NCI-H526 (cell line): ENCODE measurements at regions not wholly inside any gene's neighbourhood (a gene's known extent, or its start where the extent isn't known, plus 50 kb on each side); places are given as distances from the start of the nearest gene placed in this dataset.
A peak's percentile ranks its signal among the peaks of the same experiment; 100 is the strongest.

Experiments
- DNase-seq, 2 experiments: peaks; one replicate each; lab custom pipeline; 2025; lab: John Stamatoyannopoulos, UW

DNA sequence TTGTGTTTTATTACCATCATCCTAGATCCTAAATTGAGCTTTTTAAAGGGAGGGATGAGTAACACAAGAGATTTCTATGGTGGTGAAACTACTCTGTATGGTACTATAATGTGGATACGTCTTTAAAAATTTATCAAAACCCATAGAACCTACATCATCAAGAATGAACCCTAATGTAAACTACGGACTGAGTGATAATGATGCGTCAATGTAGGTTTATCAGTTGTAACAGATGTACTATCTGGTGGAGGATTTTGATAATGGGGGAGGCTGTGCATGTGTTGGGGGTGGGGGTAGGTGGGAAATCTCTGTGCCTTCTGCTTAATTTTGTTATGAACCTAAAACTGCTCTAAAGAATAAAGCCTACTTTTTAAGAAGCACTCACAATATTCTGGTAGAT, 724.1 kb upstream of the SOX9 start:
- DNase-seq = no peak

DNA sequence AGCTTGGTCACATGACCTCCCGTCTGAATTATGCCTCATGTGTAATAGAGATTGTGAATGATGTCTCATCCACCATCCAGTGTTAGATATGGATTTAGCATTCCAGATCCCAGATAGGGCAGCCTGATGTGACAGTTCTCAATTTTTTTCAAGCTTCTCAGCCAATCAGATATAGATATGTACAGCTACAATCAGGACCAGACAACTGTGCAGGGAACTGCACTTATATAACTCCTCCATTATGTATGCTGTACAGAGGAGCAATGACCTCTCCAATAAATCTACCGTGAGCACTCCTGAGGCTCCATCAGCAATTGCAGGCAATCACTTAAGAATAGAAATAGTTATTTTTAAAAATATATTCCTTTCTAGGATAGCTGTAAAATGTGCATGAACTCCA, 722.8 kb upstream of the SOX9 start:
- no peak for DNase-seq

GRCh38 chr17:71398800-71399219, 722.0 kb upstream of the SOX9 start:
- no peak for DNase-seq

GRCh38 chr17:71399221-71399620, 721.6 kb upstream of the SOX9 start:
- DNase-seq = no peak

DNA sequence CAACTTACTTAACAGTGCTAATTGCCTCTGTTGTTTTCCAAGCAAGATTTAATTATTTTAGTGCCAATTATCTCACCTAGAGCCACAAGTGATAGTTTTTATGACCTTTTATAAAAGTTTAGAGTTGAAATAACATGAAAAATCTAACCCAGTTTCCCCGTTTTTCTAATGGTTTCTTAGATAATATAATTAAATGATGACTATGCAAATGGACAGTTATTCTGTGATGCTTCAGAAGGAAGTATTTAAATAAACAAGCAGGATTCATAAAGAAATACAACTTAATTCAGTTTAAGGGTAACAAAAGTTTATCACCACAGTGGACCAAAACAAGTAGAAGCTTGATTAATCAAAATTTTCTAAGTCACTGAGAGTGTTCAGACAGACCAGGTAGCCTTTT, 721.2 kb upstream of the SOX9 start:
- DNase-seq = no peak

DNA sequence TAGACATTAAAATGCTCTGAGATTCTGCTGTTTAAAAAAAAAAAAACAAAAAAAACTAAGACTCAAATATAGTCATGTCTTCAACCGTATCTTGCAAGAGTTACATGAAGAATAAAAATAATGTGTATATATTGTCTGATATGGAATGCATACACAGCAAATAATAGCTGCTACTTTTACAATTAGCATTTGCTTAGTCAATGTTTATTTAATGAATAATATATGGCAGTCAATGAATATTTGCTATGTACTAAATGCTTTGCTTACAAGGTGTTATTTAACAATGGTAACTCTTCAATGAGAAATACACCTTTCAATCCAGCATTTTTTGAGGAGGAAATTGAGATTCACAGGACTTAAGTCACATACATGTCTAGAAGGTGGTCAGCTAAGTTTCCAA, 718.8 kb upstream of the SOX9 start:
- no peak for DNase-seq

GRCh38 chr17:71402661-71403141, 718.1 kb upstream of the SOX9 start:
- DNase-seq = no peak

DNA sequence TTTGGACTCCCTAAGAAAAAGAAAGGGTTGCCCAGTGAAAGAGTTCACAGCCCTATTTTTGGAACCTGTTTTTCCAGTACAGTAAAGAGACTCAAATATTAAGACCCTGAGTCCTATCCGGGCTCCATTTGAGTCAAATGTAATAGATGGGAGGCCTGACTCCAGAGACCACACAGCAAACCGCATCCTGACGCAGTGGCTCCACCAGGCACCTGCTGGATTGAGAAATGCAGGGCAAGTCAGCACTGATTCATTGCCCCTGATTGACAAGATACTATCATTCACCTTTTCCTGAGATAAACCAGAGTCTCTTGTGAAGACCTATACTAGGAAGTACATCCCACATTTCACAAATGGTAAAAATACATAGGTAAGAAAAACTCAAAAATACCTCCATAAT, 715.7 kb upstream of the SOX9 start:
- peak in 1 of 2 experiments; percentile 2 for DNase-seq

- no peak for DNase-seq
These were observed 712.8 kb upstream of the SOX9 start for GRCh38 chr17:71407981-71408380.

- no peak for DNase-seq
These were observed 711.7 kb upstream of the SOX9 start for GRCh38 chr17:71409137-71409536.

- DNase-seq = no peak
These were observed 711.1 kb upstream of the SOX9 start for GRCh38 chr17:71409712-71410111.

- DNase-seq = no peak
These were observed 708.0 kb upstream of the SOX9 start for GRCh38 chr17:71412803-71413202.

- no peak for DNase-seq
These were observed 706.9 kb upstream of the SOX9 start for GRCh38 chr17:71413935-71414334.

GRCh38 chr17:71417142-71417541, 703.7 kb upstream of the SOX9 start:
- no peak for DNase-seq

DNA sequence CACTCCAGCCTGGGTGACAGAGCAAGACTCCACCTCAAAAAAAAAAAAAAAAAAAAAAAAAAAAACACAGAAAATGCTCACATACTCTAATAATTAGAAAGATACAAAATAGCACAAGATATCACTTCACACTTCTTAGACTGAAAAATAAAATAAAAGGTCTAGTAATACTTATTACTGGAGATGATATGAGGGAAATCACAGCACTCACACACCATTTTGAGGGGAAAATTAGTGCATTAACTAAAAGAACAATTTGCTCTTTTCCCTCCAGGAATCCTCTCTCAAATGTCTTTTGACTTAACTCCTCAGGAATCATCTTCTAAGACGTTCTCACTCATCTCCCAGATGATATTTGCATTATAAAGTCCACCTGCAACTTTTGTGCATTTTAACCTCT, 697.9 kb upstream of the SOX9 start:
- DNase-seq = no peak

DNA sequence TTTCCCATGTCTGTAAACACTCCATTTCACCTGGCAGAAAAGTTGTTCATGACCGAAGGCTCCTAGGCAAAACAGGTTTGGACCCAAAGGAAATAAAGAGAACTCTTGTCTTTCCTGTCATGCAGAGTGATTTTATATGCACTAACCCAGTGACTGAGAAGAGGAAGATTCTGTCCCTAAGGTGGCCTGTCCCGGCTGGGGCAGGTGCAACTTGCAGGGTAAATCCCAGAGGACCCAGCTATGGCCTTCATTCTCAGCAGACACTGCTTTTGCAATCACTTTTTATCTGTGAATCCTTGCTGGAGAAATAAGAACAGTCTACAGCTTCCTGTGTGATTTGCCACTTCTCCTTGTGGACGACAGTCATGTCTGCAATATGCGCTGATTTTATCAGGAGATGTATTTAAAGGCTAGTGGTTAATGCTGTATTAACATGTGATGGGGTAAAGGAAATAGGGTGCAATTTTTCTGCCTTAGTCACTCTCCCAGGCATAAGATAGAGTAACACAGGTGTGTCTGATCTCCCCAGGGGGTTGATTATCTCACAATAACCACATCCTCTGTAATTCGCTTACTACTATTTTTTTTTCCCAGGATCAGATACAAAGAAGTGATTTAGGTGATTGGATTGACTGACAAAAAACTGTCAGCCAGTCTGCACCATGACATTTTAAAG, 696.8 kb upstream of the SOX9 start:
- peak in 1 of 2 experiments; percentile 34 for DNase-seq

DNA sequence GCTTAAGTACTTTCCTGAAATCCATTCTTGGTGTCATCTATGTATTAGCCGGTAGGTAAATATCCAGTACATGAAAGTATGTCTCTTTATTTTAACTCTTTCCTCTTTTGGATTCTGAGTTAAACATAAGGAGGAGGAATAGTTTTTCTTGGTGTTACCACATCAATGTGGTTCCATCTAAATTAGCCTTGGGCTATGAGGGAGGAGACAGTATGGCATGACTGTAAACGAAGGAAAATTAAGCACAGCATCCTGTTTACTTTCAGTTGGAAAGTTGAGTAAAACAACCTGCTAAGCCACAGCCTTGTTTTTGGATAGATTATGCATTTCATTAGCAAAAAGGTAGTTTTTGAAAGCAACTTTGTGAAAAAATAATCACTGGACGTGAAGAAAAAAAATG, 693.0 kb upstream of the SOX9 start:
- DNase-seq = no peak

DNA sequence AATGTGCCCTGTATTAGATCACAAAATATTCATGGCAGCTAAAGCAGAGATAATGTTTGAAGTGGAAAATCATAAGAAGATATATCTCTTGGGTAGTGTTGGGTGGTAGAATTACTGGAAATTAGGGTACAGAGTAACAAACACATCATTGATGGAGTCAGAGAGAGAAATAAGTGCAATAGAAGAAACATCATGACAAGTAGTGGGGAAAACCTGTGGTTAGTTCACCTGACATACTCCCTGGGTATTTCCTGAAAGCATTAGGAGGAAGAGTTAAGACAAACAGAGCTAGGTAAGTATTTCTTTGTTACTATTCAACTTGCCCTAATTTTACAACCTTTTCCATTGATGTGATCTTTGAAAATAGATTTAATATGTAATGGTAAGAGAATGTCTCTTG, 691.9 kb upstream of the SOX9 start:
- DNase-seq = no peak

DNA sequence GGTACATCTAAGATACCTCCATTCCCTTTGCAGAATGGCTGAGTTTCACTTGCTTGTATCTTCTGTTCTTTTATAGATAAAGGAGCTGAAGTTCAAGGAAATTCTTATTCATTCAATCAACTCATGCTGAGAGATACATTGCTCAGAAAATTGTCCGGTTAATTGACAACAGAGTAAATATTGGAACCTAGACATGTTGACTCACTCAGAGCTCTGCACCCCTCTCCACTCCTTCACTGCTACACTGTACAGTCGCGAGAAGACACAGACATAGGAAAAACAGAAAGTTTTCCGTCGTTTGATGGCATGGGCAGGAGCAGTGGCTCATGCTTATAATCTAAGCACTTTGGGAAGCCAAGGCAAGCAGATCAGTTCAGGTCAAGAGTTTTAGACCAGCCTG, 690.5 kb upstream of the SOX9 start:
- DNase-seq = no peak

- DNase-seq = no peak
These were observed 689.7 kb upstream of the SOX9 start for GRCh38 chr17:71431146-71431545.

DNA sequence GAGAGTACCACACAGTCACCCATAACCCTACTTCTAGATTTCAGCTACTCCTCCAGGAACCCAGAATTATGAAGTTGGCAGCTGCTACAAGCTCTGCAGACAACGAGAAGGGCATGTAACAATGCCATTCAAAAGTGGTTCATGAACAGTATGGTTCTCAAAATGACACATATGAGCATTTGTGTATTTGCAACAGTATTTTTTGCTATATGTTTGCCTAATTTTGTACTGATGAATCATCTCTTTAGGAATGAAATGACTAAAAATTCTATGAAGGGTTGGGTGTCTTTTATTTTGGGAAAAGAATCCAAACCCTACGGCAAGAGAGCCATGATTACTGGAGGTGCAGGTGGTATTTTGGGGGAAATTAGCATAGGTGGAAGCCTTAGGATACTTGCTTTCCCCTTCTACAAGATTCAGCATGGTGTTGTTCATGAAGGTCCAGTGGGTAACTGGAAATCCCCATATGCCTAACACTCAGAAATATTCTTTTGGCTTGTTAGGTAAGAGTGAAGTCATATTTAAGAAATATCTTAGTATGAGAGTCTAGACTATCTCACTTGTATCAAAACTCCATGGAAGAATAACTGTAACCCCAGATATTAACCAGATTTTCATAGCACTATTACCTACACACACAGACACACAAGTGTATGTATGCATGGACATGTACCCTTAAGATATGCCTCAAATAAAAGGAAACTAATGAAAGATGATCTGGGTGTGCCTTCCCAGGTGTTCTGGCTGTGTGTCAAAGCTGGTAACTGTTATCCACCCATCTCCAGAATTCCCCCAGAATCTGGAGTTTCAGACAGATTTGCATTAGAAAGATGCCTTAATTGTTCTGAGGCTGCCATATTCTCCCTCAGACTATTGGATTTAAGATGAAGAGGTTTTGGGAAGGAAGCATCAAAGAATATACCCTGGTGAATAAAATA, 688.2 kb upstream of the SOX9 start:
- DNase-seq = no peak

DNA sequence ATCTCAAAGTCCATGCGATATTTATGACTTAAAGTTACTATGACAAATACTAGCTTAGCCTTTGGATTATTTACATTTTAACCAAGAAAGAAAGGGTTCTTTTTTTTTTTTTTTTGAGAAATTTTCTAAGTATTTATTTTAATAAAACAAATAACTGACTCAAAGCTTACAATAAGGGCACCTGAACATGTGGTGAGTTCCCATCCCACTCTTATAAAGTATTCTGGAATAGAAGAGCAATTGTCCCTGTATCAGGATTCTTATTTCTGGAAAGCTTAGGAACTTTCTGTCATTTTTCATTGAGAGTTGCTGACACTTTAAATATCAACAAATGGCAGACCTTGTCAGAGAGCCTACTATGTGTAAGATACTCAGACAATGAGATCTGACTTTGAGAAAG, 686.1 kb upstream of the SOX9 start:
- no peak for DNase-seq

- DNase-seq = no peak
These were observed 684.3 kb upstream of the SOX9 start for GRCh38 chr17:71436479-71436878.
